Breast epithelium (tissue), 4 donors: ENCODE measurements at regions not wholly inside any gene's neighbourhood (a gene's known extent, or its start where the extent isn't known, plus 50 kb on each side); places are given as distances from the start of the nearest gene placed in this dataset.

Source experiments
- DNase-seq, 2 donors: peaks; one replicate each; pipeline ENCODE4 v3.0.0-alpha.2; 2019; ENCODE audit warnings: low spot score in 2 of 2
- H3K27ac ChIP-seq, 2 donors: fragments of 200-600 bp; sonication (generic) in 1 of 2; one replicate each; pipeline ENCODE4 v1.5.1; 2016 to 2019; ENCODE audit warnings: mild to moderate bottlenecking in 1 of 2
- H3K27me3 ChIP-seq, 2 donors: fragments of 200-600 bp; sonication (generic) in 1 of 2; one replicate each; pipeline versions ENCODE4 v1.5.1 to v1.6.0; 2017 to 2019; ENCODE audit warnings: control low read depth in 1 of 2, mild to moderate bottlenecking in 1 of 2
- H3K36me3 ChIP-seq: fragments of 200-600 bp; one replicate; pipeline ENCODE4 v1.5.1; 2019
- H3K4me1 ChIP-seq, 2 donors: fragments of 200-600 bp; sonication (generic); one replicate each; pipeline ENCODE4 v1.5.1; 2016 to 2019; ENCODE audit warnings: control low read depth in 1 of 2
- H3K4me3 ChIP-seq, 3 donors: fragments of 200-600 bp; sonication (generic); 1 replicate in 2 of 3; 2 replicates in 1 of 3; pipeline ENCODE4 v1.5.1; 2016 to 2019; ENCODE audit warnings: mild to moderate bottlenecking in 3 of 3, moderate library complexity in 2 of 3
- H3K9me3 ChIP-seq, 2 donors: fragments of 200-600 bp; sonication (generic) in 1 of 2; one replicate each; pipeline ENCODE4 v1.5.1; 2016 to 2019; ENCODE audit warnings: control low read depth in 1 of 2
- POLR2A ChIP-seq: fragments of 450-650 bp; IDR thresholded peaks from one replicate; pipeline ENCODE4 v1.6.1; 2016; ENCODE audit warnings: antibody characterized with exemption, mild to moderate bottlenecking, moderate library complexity
- POLR2AphosphoS5 ChIP-seq, 3 donors: sonication (generic); formaldehyde crosslinking; IDR thresholded peaks; one replicate each; pipeline ENCODE4 v1.6.1; 2017; ENCODE audit warnings: antibody characterized with exemption in 3 of 3
- intact Hi-C: fragments of 100-400 bp; cut with DNase I; formaldehyde crosslinking; loops from one replicate; pipeline ENCODE4 v1.15.1; 2023; ENCODE audit warnings: low total_unique reads
- TF ChIP-seq, protein P1 (sequence below), 3 donors: fragments of 450-650 bp; IDR thresholded peaks; one replicate each; pipeline ENCODE4 v1.5.1; 2016 to 2017; ENCODE audit warnings: antibody characterized with exemption in 3 of 3, mild to moderate bottlenecking in 3 of 3, moderate library complexity in 3 of 3

- no peaks in the 10 kb centered on the region for H3K4me1 ChIP-seq
- TF ChIP-seq POLR2AphosphoS5 (IDR thresholded peaks at IDR 0.05) (no peak), POLR2A (no peak)
- TF ChIP-seq, protein P1, sequence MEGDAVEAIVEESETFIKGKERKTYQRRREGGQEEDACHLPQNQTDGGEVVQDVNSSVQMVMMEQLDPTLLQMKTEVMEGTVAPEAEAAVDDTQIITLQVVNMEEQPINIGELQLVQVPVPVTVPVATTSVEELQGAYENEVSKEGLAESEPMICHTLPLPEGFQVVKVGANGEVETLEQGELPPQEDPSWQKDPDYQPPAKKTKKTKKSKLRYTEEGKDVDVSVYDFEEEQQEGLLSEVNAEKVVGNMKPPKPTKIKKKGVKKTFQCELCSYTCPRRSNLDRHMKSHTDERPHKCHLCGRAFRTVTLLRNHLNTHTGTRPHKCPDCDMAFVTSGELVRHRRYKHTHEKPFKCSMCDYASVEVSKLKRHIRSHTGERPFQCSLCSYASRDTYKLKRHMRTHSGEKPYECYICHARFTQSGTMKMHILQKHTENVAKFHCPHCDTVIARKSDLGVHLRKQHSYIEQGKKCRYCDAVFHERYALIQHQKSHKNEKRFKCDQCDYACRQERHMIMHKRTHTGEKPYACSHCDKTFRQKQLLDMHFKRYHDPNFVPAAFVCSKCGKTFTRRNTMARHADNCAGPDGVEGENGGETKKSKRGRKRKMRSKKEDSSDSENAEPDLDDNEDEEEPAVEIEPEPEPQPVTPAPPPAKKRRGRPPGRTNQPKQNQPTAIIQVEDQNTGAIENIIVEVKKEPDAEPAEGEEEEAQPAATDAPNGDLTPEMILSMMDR (IDR thresholded peaks at IDR 0.05): no peak
- H3K9me3 ChIP-seq: no peaks in the 10 kb centered on the region
- H3K27ac ChIP-seq: no peak overlapping the region
- intact Hi-C loops: no loop called here
- H3K27me3 ChIP-seq: no peaks in the 10 kb centered on the region
- H3K4me3 ChIP-seq: no peak overlapping the region
- DNase-seq: no peak
- H3K36me3 ChIP-seq: no peaks in the 10 kb centered on the region
Measured at GRCh38 chr3:146342989-146343388, 92.1 kb upstream of the PLSCR4 start.

- Histone ChIP-seq H3K4me1 (no peaks in the 10 kb centered on the region), H3K4me3 (no peak overlapping the region), H3K9me3 (no peaks in the 10 kb centered on the region), H3K27me3 (no peaks in the 10 kb centered on the region), H3K27ac (no peak overlapping the region), H3K36me3 (no peaks in the 10 kb centered on the region)
- no peak for DNase-seq
- TF ChIP-seq POLR2A (no peak), POLR2AphosphoS5 (IDR thresholded peaks at IDR 0.05) (no peak)
- TF ChIP-seq, protein P1 (IDR thresholded peaks at IDR 0.05): no peak
- intact Hi-C loops: no loop called here
Measured at GRCh38 chr3:146339349-146339748, 88.4 kb upstream of the PLSCR4 start.

DNA sequence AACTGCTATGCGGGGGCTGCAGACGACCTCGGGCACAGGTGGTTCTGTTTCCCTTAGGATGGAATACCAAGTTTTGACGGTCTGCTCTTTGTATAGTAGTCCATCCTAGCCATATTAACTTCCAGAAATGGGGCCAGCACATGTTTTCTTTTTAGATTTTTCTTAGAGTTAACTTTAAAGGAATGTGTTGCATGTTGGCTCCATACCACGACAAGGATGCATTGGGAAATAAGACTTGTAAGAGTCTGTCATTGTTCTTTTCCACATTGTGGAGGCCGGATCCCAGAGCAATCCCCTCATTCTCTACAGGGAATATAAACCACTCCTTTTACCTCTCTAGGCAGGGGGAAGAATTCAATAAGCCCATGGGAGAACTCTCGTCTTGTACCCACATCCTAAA, 87.1 kb upstream of the PLSCR4 start:
- Histone ChIP-seq H3K4me1 (no peaks in the 10 kb centered on the region), H3K27me3 (no peaks in the 10 kb centered on the region), H3K27ac (no peak overlapping the region), H3K4me3 (no peak overlapping the region), H3K36me3 (no peaks in the 10 kb centered on the region), H3K9me3 (no peaks in the 10 kb centered on the region)
- DNase-seq: no peak
- intact Hi-C loops: no loop called here
- TF ChIP-seq, protein P1 (IDR thresholded peaks at IDR 0.05): no peak
- TF ChIP-seq POLR2AphosphoS5 (IDR thresholded peaks at IDR 0.05) (no peak), POLR2A (no peak)

DNA sequence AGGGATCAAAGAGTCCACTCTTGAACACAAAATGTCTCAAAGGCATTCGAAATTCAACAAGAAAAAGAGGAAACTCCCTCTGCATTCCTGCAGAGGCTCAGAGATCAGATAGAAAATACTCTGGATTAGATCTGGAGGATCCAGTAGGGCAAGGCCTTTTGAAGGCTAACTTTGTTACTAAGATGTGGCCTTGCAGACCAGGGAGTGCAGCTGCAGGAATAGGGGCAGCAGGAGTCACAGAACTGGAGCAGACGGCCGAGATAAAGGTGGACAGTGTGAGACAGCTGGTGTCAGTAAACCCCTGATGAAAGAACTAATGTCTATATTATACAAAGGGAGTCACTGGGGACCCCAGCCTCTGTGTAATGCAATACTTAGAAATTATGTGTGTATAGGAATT, 84.5 kb upstream of the PLSCR4 start:
- TF ChIP-seq, protein P1 (IDR thresholded peaks at IDR 0.05): no peak
- TF ChIP-seq POLR2AphosphoS5 (IDR thresholded peaks at IDR 0.05) (no peak), POLR2A (no peak)
- H3K9me3 ChIP-seq: no peaks in the 10 kb centered on the region
- no peak overlapping the region for H3K4me3 ChIP-seq
- H3K4me1 ChIP-seq: no peaks in the 10 kb centered on the region
- intact Hi-C loops: no loop called here
- no peaks in the 10 kb centered on the region for H3K36me3 ChIP-seq
- no peak overlapping the region for H3K27ac ChIP-seq
- no peak for DNase-seq
- H3K27me3 ChIP-seq: no peaks in the 10 kb centered on the region

DNA sequence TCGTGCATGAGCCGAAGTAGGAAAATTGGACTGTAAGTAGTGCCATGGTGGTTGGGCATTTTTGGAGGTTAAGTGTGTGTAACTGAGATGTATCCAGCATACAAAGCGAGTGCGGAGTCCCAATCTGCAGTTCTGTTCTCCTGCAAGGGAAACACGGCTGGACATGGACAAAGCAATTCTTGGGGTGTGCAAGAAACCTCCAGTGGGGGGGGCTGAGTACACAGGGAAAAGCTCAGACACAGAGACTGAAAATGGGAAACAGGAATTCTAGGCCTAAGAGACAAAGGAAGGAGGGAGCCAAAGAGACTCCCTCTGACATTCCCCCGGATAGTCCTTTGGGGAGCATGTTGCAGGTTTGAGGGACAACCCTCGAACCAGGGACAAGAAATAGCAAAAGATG, 83.2 kb upstream of the PLSCR4 start:
- Histone ChIP-seq H3K27me3 (no peaks in the 10 kb centered on the region), H3K4me1 (no peaks in the 10 kb centered on the region), H3K9me3 (no peaks in the 10 kb centered on the region), H3K27ac (no peak overlapping the region), H3K36me3 (no peaks in the 10 kb centered on the region), H3K4me3 (no peak overlapping the region)
- no peak for DNase-seq
- TF ChIP-seq POLR2A (no peak), POLR2AphosphoS5 (IDR thresholded peaks at IDR 0.05) (no peak)
- TF ChIP-seq, protein P1 (IDR thresholded peaks at IDR 0.05): no peak
- intact Hi-C loops: no loop called here
